ENCODE measurements at regions not wholly inside any gene's neighbourhood (a gene's known extent, or its start where the extent isn't known, plus 50 kb on each side); places are given as distances from the start of the nearest gene placed in this dataset.

GRCh38 chr4:133320576-133321170 is 171.6 kb downstream of the PCDH10 start:
- TF ChIP-seq CTBP1 (IDR thresholded peaks at IDR 0.05; ENCODE audit: borderline replicate concordance) (no peak), FOXK2 (IDR thresholded peaks at IDR 0.05) (no peak), BHLHE40 (IDR thresholded peaks at IDR 0.05; ENCODE audit: borderline replicate concordance) (no peak), L3MBTL2 (conservative IDR thresholded peaks at IDR 0.05) (no peak), ARNT (IDR thresholded peaks at IDR 0.05) (no peak), FOXA1 (IDR thresholded peaks at IDR 0.05) (no peak), TARDBP (IDR thresholded peaks at IDR 0.05) (no peak)

All from HEK293T (cell line).